HepG2 (cell line): ENCODE measurements at regions not wholly inside any gene's neighbourhood (a gene's known extent, or its start where the extent isn't known, plus 50 kb on each side); places are given as distances from the start of the nearest gene placed in this dataset.

ENCODE experiments used
- ATAC-seq: fragments of 200-7000 bp; cut with Tn5 transposase; 3 replicates; pipeline ENCODE4 v1.9.1; 2020; ENCODE audit warnings: mild to moderate bottlenecking, moderate library complexity
- BruUV-seq: library from RNA; stranded (reverse); fragments of 400-500 nt; replicated peaks from 2 replicates; lab custom pipeline; 2021; lab: Mats Ljungman, UMichigan
- CTCF ChIA-PET: fragments of 300-600 bp; formaldehyde crosslinking; extraction: SDS; loops from one replicate; lab custom pipeline; 2021; ENCODE audit warnings: low total read pairs, inconsistent platforms, low intra/inter-chr PET ratio; lab: Yijun Ruan, JAX
- POLR2A ChIA-PET: fragments of 350-600 bp; sonication (Branson Sonifier 250); formaldehyde crosslinking; loops from one replicate; lab custom pipeline; 2020; ENCODE audit warnings: antibody characterized with exemption, inconsistent platforms; lab: Yijun Ruan, JAX
- DNase-seq: peaks from one replicate; pipeline ENCODE4 v3.0.0-alpha.2; 2015; ENCODE audit warnings: low spot score
- FAIRE-seq: peaks from 3 replicates; lab custom pipeline; 2011; peaks lifted over from hg19 to GRCh38; lab: Jason Lieb, UNC
- H2AFZ ChIP-seq: one replicate; pipeline ENCODE4 v1.6.1; 2011; ENCODE audit warnings: low read length, inconsistent platforms
- H3K27ac ChIP-seq: fragments of 300-600 bp; 3 replicates; pipeline ENCODE4 v1.8.0; 2011; ENCODE audit warnings: mixed run types, mild to moderate bottlenecking, mixed read lengths, low read length, inconsistent platforms; ENCODE audit not compliant: insufficient read depth; ENCODE audit errors: extremely low read length
- H3K27me3 ChIP-seq, 2 experiments: fragments of 200-600 bp in 1 of 2; 2 replicates in 1 of 2; 3 replicates in 1 of 2; pipeline versions ENCODE4 v1.6.0 to v1.8.0; 2011; ENCODE audit warnings: low read length in 2 of 2, mild to moderate bottlenecking in 2 of 2, moderate library complexity in 2 of 2, inconsistent platforms in 1 of 2; ENCODE audit not compliant: insufficient read depth in 2 of 2, control insufficient read depth in 1 of 2
- H3K36me3 ChIP-seq, 2 experiments: fragments of 200-600 bp in 1 of 2; replicated peaks in 1 of 2; 2 replicates in 1 of 2; 3 replicates in 1 of 2; pipeline versions ENCODE4 v1.5.1 to v1.8.0; 2011; ENCODE audit warnings: low read length in 2 of 2, inconsistent platforms in 1 of 2; ENCODE audit not compliant: insufficient read depth in 2 of 2, control insufficient read depth in 1 of 2
- H3K4me1 ChIP-seq: 2 replicates; pipeline ENCODE4 v1.5.1; 2012; ENCODE audit warnings: low read length, inconsistent platforms; ENCODE audit not compliant: insufficient read depth
- H3K4me2 ChIP-seq: 2 replicates; pipeline ENCODE4 v1.6.0; 2011; ENCODE audit warnings: low read depth, low read length, inconsistent platforms
- H3K4me3 ChIP-seq, 3 experiments: fragments of 200-600 bp in 1 of 3; sonication (generic), shearing (Covaris generic) in 1 of 3; replicated peaks in 1 of 3; 2 replicates each; pipeline ENCODE4 v1.5.1; 2011 to 2016; ENCODE audit warnings: low read length in 3 of 3, inconsistent platforms in 2 of 3, low read depth in 2 of 3, mild to moderate bottlenecking in 2 of 3, control low read depth in 1 of 3, mixed read lengths in 1 of 3; ENCODE audit not compliant: insufficient read depth in 1 of 3
- H3K79me2 ChIP-seq: one replicate; pipeline ENCODE4 v1.6.1; 2011; ENCODE audit warnings: low read length, inconsistent platforms; ENCODE audit not compliant: insufficient read depth
- H3K9ac ChIP-seq: 2 replicates; pipeline ENCODE4 v1.6.0; 2011; ENCODE audit warnings: mild to moderate bottlenecking, low read depth, low read length, inconsistent platforms; ENCODE audit not compliant: insufficient read depth
- H3K9me3 ChIP-seq: 2 replicates; pipeline ENCODE4 v1.5.1; 2012; ENCODE audit warnings: mild to moderate bottlenecking, low read length
- H4K20me1 ChIP-seq: 2 replicates; pipeline ENCODE4 v1.6.0; 2011; ENCODE audit warnings: inconsistent platforms, mild to moderate bottlenecking, low read length, moderate library complexity; ENCODE audit not compliant: insufficient read depth
- AHR ChIP-seq: IDR thresholded peaks from 2 replicates; pipeline ENCODE4 v1.6.1; 2018; ENCODE audit warnings: missing genetic modification reagents, missing compliant biosample characterization
- BRD4 ChIP-seq: sonication (generic); formaldehyde crosslinking; IDR thresholded peaks from 2 replicates; pipeline ENCODE4 v1.4.0; 2020; ENCODE audit warnings: missing genetic modification reagents
- FIP1L1 ChIP-seq: fragments of 200-400 bp; formaldehyde crosslinking; IDR thresholded peaks from 2 replicates; pipeline ENCODE4 v1.6.1; 2018; ENCODE audit warnings: low read depth, mild to moderate bottlenecking, low read length, moderate library complexity, borderline replicate concordance; ENCODE audit not compliant: insufficient read depth
- FOXA1 ChIP-seq, 2 experiments: fragments of 450-650 bp in 1 of 2; sonication (generic) in 1 of 2; formaldehyde crosslinking in 1 of 2; IDR thresholded peaks; 2 replicates each; pipeline versions ENCODE4 v1.4.0 to v1.6.1; 2016 to 2020; ENCODE audit warnings: missing genetic modification reagents in 1 of 2
- KDM4B ChIP-seq: sonication (generic); formaldehyde crosslinking; IDR thresholded peaks from 2 replicates; pipeline ENCODE4 v1.4.0; 2020; ENCODE audit warnings: missing genetic modification reagents
- SOX13 ChIP-seq, 3 experiments: fragments of 450-650 bp in 1 of 3; sonication (generic) in 1 of 3; formaldehyde crosslinking in 1 of 3; IDR thresholded peaks in 2 of 3; conservative IDR thresholded peaks in 1 of 3; 2 replicates each; pipeline versions ENCODE4 v1.5.0 to v1.6.1; 2016 to 2020; ENCODE audit warnings: antibody characterized with exemption in 1 of 3, mild to moderate bottlenecking in 1 of 3, missing compliant biosample characterization in 1 of 3, missing genetic modification reagents in 1 of 3, moderate library complexity in 1 of 3
- SOX6 ChIP-seq, 2 experiments: fragments of 450-650 bp in 1 of 2; sonication (generic) in 1 of 2; formaldehyde crosslinking in 1 of 2; IDR thresholded peaks; 2 replicates each; pipeline versions ENCODE4 v1.4.0 to v1.6.1; 2017 to 2020; ENCODE audit warnings: antibody characterized with exemption in 1 of 2, mild to moderate bottlenecking in 1 of 2, missing genetic modification reagents in 1 of 2
- ZFP37 ChIP-seq: sonication (generic); formaldehyde crosslinking; IDR thresholded peaks from 2 replicates; pipeline ENCODE4 v1.4.0; 2020; ENCODE audit warnings: missing genetic modification reagents, borderline replicate concordance
- ZHX2 ChIP-seq, 2 experiments: sonication (generic) in 1 of 2; formaldehyde crosslinking in 1 of 2; IDR thresholded peaks; 2 replicates each; pipeline versions ENCODE4 v1.6.1 to v1.9.0; 2014 to 2022; ENCODE audit warnings: antibody characterized with exemption in 1 of 2, borderline replicate concordance in 1 of 2, inconsistent platforms in 1 of 2, low read depth in 1 of 2, missing genetic modification reagents in 1 of 2
- ZNF724P ChIP-seq: sonication (generic); formaldehyde crosslinking; IDR thresholded peaks from 2 replicates; pipeline ENCODE4 v1.8.0; 2022; ENCODE audit warnings: missing genetic modification reagents, borderline replicate concordance
- WGBS: methylation state at CpG from one replicate; pipeline ENCODE4 v1.1.6; 2017; ENCODE audit warnings: low lambda C conversion rate; 5-methylcytosine and 5-hydroxymethylcytosine counted together
- in situ Hi-C: cut with HindIII; loops from 2 replicates; pipeline ENCODE4 v1.10.0; 2017; ENCODE audit warnings: low pct_unique_long_range_greater_than_20kb; ENCODE audit not compliant: extremely low pct_ligation_motif_present
- intact Hi-C: fragments of 100-400 bp; cut with micrococcal nuclease; formaldehyde crosslinking; loops from one replicate; pipeline ENCODE4 v1.10.0; 2022; ENCODE audit not compliant: unreplicated experiment

GRCh38 chr1:31127266-31127665 is 61.7 kb upstream of the PUM1 start:
- TF ChIP-seq FOXA1 (IDR thresholded peaks at IDR 0.05) (no peak), FOXA1 (CRISPR knock-in tag; IDR thresholded peaks at IDR 0.05) (no peak), BRD4 (CRISPR knock-in tag) (no peak), ZNF724P (CRISPR knock-in tag) (no peak), AHR (CRISPR knock-in tag) (no peak)
- Histone ChIP-seq H3K79me2 (no peaks in the 10 kb centered on the region), H3K9me3 (no peaks in the 10 kb centered on the region), H2AFZ (no peak overlapping the region), H3K27ac (no peak overlapping the region), H3K9ac (no peak overlapping the region), H3K27me3 (no peaks in the 10 kb centered on the region; a peak in 2 of 5 replicates), H4K20me1 (no peaks in the 10 kb centered on the region), H3K36me3 (no peaks in the 10 kb centered on the region), H3K4me1 (peaks cover 10% of the 10 kb centered on the region; the same call in 1 of the 2 replicates), H3K4me3 (no peak overlapping the region), H3K4me2 (no peak overlapping the region)
- intact Hi-C loops = no loop called here
- 70% methylated on average over 7 of the region's 7 CpGs for WGBS
- DNase-seq = no peak
- in situ Hi-C loops = no loop called here
- FAIRE-seq = no peak
- no TSS peak for BruUV-seq
- ChIA-PET POLR2A (no interaction called here), CTCF (no interaction called here)
- ATAC-seq = no peak

- FAIRE-seq (no peak), ATAC-seq (peak; percentile 77), DNase-seq (no peak)
- H3K79me2 ChIP-seq = no peaks in the 10 kb centered on the region
- H3K4me3 ChIP-seq = no peak overlapping the region
- intact Hi-C loops (no loop called here), in situ Hi-C loops (no loop called here)
- TF ChIP-seq ZHX2 (IDR thresholded peaks at IDR 0.05; ENCODE audit: low read depth) = no peak
- TF ChIP-seq ZHX2 (CRISPR knock-in tag; IDR thresholded peaks at IDR 0.05; ENCODE audit: borderline replicate concordance) = no peak
- TF ChIP-seq KDM4B (CRISPR knock-in tag) = no peak
- TF ChIP-seq FIP1L1 = no peak
- TF ChIP-seq SOX6 (IDR thresholded peaks at IDR 0.05) = no peak
- TF ChIP-seq SOX6 (CRISPR knock-in tag; IDR thresholded peaks at IDR 0.05) = 0 out of 2 replicates have a peak, but pooled peaks have one; percentile 45
- TF ChIP-seq ZFP37 (CRISPR knock-in tag) = no peak
- no peak for TF ChIP-seq SOX13 (IDR thresholded peaks at IDR 0.05)
- peak in 1 of 2 experiments; percentile 52; a peak in 1 of 4 replicates for TF ChIP-seq SOX13 (CRISPR knock-in tag; conservative IDR thresholded peaks at IDR 0.05 in 1 of 2, IDR thresholded peaks at IDR 0.05 in 1 of 2)
- CTCF ChIA-PET = no interaction called here
- H3K36me3 ChIP-seq = no peaks in the 10 kb centered on the region
- 24% methylated on average over 8 of the region's 8 CpGs for WGBS
- H3K4me1 ChIP-seq = peaks cover 12% of the 10 kb centered on the region; the same call in 1 of the 2 replicates
- peaks cover 0 to 4% of the 10 kb centered on the region in 2 experiments; a peak in 1 of 5 replicates for H3K27me3 ChIP-seq
- no peak overlapping the region for H2AFZ ChIP-seq
- no peaks in the 10 kb centered on the region for H3K9me3 ChIP-seq
- BruUV-seq = no TSS peak
- H4K20me1 ChIP-seq = no peaks in the 10 kb centered on the region
- H3K27ac ChIP-seq = no peak overlapping the region
- H3K9ac ChIP-seq = no peak overlapping the region
- H3K4me2 ChIP-seq = 0 out of 2 replicates have a peak overlapping the region, but pooled peaks have one; percentile 4
- POLR2A ChIA-PET = no interaction called here
These were observed 57.2 kb upstream of the PUM1 start for GRCh38 chr1:31122741-31123140.
